NB4 (cell line): ENCODE measurements at regions not wholly inside any gene's neighbourhood (a gene's known extent, or its start where the extent isn't known, plus 50 kb on each side); places are given as distances from the start of the nearest gene placed in this dataset.
A peak's percentile ranks its signal among the peaks of the same experiment; 100 is the strongest.

Experiments
- DNase-seq: peaks from one replicate; pipeline ENCODE4 v3.0.0; 2010; ENCODE audit warnings: low read depth
- H3K4me3 ChIP-seq: one replicate; pipeline ENCODE4 v1.5.1; 2011; ENCODE audit warnings: mild to moderate bottlenecking, low read depth, low read length, moderate library complexity
- MYC ChIP-seq: IDR thresholded peaks from 2 replicates; pipeline ENCODE4 v1.6.1; 2011; ENCODE audit warnings: low read depth, low read length
- POLR2A ChIP-seq: IDR thresholded peaks from 2 replicates; pipeline ENCODE4 v1.6.1; 2011; ENCODE audit warnings: mild to moderate bottlenecking; ENCODE audit not compliant: insufficient read length; ENCODE audit errors: extremely low read depth
- TF ChIP-seq, protein P1 (sequence below): IDR thresholded peaks from 2 replicates; pipeline ENCODE4 v1.6.1; 2011; ENCODE audit warnings: low read depth, low read length
- TF ChIP-seq, protein P2 (sequence below): IDR thresholded peaks from one replicate; pipeline ENCODE4 v1.5.1; 2012; ENCODE audit warnings: low read depth, low read length

DNA sequence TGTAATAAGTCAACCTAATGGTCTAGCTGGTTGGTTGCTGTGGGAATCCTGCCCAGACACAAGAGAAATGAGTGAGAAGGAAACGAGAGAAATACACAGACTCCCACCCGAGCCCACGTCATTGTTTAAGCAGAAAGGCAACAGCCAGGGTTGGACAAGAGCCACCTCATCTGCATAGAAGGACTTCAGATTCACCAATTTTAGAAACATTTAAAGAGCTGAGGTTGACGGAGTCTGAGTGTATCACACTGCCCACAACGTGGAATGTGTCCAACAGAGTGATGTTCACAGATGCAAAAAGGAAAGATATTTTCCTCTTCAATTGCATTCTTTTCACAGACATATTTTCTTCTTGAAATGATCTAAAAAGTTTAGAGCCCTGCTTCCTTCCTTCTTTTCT, 349.5 kb downstream of the AGTPBP1 start:
- DNase-seq = no peak
- H3K4me3 ChIP-seq = no peak overlapping the region
- TF ChIP-seq POLR2A (no peak), MYC (no peak)
- TF ChIP-seq, protein P1, sequence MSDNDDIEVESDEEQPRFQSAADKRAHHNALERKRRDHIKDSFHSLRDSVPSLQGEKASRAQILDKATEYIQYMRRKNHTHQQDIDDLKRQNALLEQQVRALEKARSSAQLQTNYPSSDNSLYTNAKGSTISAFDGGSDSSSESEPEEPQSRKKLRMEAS = no peak
- TF ChIP-seq, protein P2, sequence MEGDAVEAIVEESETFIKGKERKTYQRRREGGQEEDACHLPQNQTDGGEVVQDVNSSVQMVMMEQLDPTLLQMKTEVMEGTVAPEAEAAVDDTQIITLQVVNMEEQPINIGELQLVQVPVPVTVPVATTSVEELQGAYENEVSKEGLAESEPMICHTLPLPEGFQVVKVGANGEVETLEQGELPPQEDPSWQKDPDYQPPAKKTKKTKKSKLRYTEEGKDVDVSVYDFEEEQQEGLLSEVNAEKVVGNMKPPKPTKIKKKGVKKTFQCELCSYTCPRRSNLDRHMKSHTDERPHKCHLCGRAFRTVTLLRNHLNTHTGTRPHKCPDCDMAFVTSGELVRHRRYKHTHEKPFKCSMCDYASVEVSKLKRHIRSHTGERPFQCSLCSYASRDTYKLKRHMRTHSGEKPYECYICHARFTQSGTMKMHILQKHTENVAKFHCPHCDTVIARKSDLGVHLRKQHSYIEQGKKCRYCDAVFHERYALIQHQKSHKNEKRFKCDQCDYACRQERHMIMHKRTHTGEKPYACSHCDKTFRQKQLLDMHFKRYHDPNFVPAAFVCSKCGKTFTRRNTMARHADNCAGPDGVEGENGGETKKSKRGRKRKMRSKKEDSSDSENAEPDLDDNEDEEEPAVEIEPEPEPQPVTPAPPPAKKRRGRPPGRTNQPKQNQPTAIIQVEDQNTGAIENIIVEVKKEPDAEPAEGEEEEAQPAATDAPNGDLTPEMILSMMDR = no peak

DNA sequence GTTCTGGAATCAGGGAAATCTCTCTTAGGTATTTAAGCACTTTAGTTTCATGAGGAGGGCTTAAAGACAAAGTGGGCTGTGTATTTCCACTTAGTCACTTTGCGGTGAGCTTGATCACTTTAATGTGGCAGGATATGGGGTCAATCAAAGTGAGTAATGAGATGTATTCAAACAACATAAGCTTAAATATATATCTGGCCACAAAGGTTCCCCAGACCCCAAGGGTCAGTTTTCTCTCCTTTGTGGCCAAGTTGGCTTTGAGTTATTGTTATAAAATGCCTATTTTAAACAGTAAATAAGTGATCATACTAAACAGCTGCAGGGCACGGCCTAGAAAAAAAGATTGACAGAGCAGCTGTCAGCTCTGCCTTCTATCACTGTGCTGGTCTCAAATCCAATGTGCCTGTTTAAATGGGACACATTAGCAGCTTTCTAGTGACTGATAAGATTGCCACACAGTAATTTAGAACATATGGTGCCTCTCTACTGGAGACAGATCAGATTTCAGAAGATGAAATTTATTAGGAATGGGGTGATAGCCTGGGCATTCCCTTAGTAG, 363.9 kb downstream of the AGTPBP1 start:
- peak; percentile 2 for DNase-seq
- TF ChIP-seq, protein P1 = no peak
- TF ChIP-seq POLR2A = no peak
- TF ChIP-seq, protein P2 = no peak
- TF ChIP-seq MYC = no peak
- no peak overlapping the region for H3K4me3 ChIP-seq

DNA sequence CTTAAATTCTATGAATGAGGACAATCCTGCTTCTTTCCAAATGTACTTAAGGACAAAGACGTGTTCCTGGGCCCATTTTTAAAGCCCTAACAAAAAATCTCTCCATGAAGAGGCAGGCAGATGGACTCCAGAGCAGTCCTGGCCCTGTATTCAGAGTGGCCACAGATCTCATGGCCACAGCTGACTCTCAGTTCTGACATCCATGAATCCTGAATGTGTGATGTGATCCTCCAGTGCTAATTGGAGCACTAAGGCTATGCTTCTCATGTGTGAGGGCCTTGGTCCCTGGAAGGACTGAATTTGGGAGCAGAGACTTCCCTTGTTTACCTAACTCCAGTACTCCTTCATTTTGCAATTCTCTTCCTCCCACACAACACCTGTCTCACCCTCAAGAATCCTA, 373.0 kb downstream of the AGTPBP1 start:
- TF ChIP-seq, protein P1 = no peak
- TF ChIP-seq MYC (no peak), POLR2A (no peak)
- no peak overlapping the region for H3K4me3 ChIP-seq
- DNase-seq = no peak

DNA sequence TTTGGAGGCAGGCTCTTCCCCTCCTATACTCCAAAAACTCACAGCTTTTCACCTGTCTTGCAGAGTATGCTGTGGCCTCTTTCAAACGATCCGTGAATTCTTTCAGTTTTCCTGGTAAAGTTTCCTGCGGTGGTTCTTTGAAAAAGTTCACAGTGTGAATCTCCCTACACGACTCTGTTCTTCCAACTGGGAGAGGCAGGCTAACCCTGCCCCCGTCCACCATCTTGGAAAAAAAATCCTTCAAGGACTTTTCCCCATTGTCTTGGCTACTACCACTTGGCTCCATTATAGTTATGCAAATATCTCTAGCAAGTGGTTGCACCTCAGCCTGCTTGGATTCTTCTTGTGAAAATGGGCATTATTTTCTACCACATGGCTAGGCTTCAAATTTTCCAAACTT, 382.6 kb downstream of the AGTPBP1 start:
- DNase-seq = no peak
- H3K4me3 ChIP-seq = no peak overlapping the region
- TF ChIP-seq, protein P1 = no peak
- TF ChIP-seq, protein P2 = no peak
- no peak for TF ChIP-seq POLR2A
- TF ChIP-seq MYC = no peak

DNA sequence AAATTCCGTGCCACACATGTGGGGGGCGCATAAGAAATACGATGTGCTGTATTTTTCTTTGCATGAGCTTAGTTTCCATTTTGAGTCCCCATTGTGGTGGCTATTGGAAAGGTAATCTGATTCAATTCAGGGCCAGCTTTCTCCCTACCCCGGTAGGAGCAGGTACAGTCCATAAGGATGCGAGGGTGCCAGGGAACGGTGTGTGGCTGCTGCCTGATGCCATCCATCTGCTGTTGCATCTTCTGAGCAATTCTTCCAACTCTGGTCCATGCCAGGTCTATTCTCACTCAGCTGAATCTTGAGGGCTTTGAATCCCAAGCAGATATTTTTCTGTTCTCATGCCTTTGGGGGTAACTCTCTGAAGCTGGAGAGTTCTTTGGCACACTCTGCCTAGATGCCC, 392.7 kb downstream of the AGTPBP1 start:
- TF ChIP-seq, protein P1 = no peak
- TF ChIP-seq MYC = no peak
- TF ChIP-seq POLR2A = no peak
- TF ChIP-seq, protein P2 = no peak
- no peak overlapping the region for H3K4me3 ChIP-seq
- DNase-seq = no peak

DNA sequence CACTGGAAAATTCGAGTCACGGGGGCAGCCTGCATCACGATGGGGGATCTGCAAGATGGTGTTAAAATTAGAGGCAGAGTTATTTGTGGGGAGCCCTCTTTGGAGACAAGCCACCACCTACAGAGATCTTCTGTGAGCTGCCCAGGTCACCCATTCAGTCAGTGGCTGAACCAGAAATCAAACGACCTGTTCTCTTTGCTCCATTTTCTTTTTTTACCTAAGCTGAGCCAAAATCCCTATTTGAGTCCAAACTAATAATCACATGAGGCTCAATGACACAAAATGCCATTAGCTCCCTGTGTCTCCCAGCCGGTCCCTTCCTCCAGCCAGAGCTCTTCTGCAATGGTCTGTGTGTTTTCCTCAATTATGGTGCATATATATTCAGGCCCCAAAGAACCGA, 394.2 kb downstream of the AGTPBP1 start:
- TF ChIP-seq, protein P1 = no peak
- TF ChIP-seq POLR2A = no peak
- no peak overlapping the region for H3K4me3 ChIP-seq
- no peak for DNase-seq

DNA sequence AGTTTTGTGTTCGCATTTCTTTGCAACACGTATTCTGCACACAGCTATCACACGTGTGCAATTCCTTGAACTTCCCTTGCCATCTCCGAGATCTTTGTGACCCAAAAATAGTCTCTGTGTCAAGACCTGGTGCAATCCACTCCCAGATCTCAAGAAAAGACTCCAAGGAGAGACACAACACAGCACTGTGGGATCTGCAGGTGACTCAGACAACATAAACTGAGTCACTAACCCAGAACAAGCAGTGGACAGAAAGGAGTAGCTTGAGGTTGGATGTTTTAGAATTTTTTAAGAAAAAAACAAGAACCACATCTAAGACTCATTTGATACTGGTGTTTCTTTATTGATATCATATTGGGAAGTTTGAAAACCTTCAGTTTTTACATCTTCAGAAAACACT, 396.9 kb downstream of the AGTPBP1 start:
- TF ChIP-seq POLR2A (no peak), MYC (no peak)
- TF ChIP-seq, protein P2 = no peak
- TF ChIP-seq, protein P1 = no peak
- H3K4me3 ChIP-seq = no peak overlapping the region
- DNase-seq = no peak
